Activated T-cell treated with anti-CD3 and anti-CD28 coated beads, Interleukin-2, amount 50 U/mL, for 48 hours (primary cell): ENCODE measurements at regions not wholly inside any gene's neighbourhood (a gene's known extent, or its start where the extent isn't known, plus 50 kb on each side); places are given as distances from the start of the nearest gene placed in this dataset.
A peak's percentile ranks its signal among the peaks of the same experiment; 100 is the strongest.

Experiments
- DNase-seq, 2 experiments: peaks; one replicate each; pipeline ENCODE4 v3.0.0-alpha.2; 2020

DNA sequence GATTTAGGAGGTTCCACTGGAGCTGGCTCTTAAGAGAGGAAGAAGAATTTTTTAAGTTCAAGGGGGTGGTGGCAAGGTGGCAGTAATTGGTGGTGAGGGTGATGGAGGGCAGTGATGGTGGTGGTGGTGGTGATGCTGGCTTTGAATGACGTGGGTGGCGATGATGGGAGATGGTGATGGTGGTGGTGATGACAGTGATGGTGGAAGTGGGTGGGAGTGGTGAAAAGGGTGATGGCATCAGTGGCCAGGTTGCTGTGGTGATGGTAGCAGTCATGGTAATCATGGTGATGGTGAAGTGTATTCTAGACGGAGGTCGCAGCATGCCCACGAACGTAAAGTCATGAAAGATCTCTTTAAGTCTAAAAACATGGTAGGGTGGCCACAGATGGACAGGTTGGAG lies 197.3 kb downstream of the PTEN start:
- no peak for DNase-seq

DNA sequence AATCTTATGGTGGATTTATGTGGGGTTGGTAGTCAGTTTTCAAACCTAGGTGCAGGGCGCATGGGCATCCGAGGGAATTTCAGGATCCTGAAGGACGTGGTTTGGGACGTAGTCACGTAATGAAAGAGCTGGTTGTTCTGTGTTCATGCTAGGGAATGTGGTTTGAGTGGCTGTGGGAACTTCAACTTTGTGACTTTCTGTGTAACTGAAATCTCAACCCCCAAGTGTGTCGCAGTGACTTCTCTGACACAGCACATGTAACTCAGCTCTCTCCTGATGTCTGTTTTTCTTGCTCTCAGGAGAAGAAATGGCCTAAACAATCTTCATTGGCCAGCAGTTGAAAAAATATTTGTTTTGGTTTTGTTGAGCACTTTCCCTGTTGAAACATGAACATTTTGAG lies 199.0 kb downstream of the PTEN start:
- no peak for DNase-seq

DNA sequence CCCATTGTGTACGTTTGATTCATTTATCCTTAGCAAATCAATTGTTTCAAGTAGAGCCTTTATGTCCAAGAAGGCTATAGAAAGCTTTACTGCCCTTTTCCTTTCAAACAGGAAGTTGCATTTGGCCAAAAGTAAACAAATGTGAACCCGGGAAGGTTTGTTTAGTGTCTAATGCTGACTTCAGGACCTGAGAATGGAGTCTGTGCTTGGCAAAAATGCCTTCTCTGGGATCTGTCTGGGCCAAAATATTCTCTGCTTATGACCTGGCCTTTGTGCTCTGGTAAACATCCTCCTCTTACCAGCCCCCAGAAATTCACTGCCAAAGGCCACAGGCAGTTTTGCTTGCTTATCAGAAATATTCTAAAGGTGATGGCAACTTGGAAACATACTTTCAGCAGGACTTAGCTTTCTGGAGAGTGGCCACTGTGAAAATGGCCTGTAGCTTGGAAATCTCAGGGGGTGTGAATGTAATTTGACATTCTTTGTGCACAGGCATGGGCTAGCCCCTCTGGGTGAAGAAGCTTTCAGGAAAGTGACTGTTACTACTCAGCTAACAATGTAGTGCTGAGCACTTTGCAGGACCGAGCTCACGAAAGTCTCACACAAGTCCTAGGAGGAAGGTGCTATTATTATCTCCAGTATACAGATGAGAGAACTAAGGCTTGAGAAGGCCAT lies 199.5 kb downstream of the PTEN start:
- no peak for DNase-seq

DNA sequence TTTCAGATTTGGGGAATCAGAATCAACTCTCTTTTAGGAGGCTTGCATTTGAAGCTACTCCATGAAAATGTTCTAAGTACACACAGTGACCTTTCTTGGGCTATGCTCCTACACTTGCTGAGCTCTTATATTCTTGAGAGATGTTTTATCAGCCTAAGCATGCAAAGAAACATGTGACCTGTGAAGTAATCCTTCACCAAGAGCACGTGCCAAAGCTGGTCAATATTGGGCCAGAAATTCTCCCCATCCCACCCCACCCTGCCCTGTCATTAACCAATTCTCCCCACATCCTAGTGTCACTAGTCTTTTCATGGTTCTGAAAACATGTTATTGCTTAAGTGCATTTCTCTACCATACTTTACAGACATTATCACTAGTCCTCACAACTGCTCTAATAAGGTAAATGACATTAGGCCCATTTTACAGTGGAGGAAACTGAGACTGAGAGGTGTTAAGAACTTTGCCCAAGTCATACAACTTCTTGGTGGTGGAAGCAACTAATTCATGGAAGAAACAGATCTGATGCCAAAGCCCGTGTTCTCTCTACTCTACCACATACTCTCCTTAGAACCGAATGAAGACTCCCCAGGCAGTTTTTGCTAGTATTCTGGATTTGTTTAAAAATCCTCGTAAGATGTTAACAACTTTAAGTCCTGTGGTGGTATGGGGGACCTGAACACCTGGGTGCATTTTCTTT lies 200.6 kb downstream of the PTEN start:
- DNase-seq: no peak

DNA sequence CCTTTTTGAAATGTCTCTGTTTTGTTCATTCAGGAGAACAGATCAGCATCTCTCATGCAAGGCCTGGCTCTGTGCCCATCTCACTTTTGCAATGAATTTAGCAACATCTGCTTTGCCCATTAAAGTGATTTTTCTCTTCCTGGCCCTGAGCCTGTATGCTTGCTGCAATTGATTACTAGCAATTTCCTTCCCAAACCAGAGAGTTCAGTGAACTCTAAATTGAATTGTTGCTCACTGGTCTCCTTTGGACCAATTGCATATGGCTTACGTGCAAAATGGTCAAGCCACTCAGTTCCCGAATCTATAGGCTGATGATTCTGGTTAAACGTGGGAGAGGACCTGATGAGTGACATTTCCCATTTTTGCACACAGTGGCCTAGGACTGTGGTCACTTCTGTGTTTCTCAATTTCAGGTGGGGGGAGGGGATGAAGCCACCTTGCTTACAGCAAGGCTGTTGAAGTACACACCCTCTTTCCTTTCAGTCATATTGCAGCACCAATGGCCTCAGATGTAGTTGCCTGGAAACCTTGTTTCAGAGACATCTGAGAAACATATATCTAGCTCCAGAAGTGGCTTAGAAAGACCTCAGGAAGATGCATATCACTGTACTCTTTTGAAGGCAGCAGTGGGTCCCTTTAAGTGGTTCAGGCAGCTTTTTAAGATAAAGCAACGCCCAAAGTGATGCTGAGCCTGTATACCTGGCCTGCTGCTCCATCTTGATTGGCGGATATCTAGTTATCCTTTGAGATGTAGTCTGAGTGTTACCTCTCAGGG lies 201.4 kb downstream of the PTEN start:
- peak; percentile 46 to 56 for DNase-seq

DNA sequence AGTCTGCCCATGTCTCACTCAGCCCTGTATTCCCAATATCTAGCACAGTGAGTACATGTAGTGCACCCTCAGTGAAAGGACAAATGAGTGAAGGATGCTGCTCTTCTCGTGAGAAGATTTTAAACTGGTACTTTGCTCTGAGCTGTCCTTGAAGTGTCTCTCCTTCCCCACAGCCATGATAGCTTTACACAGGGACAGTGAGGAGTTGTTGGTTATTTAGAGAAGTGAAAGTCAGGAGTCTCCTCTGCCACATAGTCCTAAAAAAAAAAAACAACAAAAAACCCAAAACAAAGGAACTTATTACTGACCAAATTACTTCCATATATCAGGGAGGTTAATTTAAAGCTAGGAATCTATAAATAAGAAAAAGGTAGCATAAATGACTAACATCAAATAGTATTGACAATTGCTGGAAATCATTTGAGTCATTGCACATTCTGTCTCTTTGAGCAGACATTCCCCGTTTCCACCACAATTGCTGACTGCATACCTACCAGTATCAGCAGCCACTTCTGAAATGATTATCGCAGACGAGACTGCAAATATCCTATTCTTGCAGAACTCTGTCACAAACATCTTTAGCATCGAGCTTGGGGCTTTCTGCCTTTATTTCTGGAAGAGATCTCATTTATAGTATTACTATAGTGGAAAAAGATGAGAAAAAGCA lies 202.1 kb downstream of the PTEN start:
- DNase-seq: peak in 1 of 2 experiments; percentile 49

DNA sequence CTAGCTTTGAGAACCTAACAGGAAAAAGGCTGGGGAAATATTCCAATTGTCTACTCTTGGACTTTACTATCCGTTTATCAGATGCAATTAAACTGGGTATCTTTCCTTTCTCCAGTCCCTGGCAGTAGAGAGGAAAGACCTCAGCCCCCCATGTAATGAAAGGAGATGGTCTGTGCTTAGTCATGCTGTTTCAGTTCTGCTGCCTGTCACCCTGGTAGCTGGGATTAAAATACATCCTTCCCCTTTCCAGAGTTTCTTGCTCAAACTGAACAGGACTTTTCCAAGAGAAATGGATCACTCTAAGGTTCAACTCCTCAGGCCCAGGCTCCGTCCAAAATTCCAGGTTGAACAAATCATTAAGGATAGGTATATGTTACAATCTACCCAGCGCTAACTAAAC lies 202.9 kb downstream of the PTEN start:
- DNase-seq: no peak

DNA sequence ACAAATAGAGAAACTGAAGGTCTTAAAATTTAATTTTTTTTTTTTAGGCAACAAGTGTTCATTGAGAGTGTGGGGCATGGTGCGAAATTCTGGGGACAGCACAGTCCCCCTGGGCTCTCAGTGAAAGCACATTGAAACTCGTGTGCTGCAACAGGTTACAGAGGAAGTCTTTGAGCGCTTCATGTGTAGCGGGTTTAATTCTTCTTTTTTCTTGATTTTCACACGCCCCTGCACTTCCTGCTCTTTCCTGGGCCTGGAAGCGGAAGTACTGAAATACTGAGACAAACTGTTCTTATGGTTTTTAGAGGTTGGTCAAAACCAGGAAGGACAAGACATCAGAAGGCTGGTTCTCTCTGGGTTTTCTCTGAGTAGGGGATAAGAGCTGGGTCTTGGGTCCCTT lies 203.5 kb downstream of the PTEN start:
- peak in 1 of 2 experiments; percentile 27 for DNase-seq

DNA sequence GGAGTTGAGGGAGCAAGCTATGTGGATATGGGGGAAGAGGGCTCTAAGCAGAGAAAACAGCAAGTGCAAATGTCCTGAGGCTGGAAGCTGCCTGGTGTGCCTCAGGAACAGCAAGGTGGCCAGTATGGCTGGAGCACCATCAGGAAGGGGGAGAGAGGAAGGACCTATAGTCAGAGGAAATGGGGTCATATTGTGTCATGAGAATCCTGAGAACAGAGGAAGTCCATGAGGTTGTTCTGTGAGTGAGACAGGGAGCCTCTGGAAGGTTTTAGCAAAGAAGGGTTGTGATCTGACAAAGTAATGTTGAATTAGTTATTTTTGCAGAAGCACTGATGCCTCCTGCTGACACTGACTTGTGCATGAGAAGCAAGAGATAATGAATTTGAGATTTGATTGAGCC lies 204.3 kb downstream of the PTEN start:
- no peak for DNase-seq

DNA sequence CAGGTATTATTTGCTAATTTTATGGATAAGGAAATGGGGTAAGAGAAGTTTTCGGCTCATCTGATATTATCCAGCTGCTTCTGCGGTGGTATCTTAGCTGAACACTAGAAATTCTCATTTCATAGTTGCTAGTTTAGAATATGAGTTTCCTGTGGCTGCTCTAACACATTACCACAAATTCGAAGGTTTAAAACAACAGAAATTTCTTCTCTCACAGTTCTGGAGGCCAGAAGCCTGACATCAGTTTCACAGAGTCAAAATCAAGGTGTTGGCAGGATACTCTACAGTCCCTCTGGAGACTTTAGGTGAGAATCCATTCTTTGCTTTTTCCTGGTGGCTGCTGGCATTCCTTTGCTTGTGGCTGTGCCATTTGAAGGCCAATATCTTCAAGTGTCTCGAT lies 205.9 kb downstream of the PTEN start:
- no peak for DNase-seq

DNA sequence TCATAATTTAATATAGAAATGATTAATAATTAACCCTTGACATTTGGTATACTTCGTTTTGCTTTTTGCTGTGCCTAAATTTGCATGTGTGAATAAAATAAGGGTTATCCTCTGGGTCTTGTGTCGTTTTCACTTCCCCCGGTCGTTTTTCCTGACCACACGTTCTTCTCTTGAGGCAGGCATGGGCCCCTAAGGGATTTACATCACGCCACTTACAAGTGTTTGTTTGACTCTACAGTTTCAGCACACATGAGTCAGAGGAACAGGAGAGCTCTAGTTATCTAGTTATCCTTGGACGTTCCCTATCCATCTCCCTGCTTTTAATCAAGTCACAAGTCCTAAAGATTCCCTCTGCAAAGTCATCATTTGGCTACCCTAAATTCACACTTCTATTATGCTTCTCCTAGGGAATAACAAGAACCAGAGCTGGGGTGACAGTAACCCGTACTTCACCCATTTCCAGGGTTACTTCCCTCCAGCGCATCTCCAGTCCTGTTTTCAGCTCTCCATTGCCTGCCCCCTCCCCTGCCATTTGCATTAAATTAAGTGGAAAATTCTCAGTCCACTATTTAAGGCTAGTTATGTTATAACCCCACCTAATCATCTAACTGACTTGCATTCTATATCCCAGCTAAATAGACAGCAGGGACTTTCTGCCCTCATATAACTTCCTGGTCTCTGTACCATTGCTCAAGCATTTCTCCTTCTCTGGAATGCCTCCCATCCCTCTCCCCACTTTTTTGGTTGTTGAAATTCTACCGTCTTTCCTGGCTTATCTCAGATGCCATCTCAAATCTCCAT lies 206.9 kb downstream of the PTEN start:
- no peak for DNase-seq

DNA sequence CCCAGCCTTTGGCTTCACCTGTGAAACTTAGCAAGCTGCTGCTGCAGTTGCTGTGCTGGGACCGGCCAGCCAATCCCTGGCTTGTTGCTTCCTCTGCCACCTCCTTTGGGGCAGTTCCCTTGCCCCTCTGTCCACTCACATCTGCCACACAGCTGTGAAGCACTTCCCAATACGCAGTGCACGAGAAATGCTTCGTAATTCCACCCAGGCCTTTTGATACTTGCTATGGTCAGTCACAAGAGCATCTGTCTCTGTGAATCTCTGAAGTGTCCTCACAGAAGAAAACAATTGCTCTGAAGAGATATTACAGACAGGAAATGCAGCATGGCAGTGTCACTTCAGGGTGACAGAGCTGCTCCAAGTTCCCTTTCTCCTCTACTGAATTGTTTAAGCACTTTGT lies 208.5 kb downstream of the PTEN start:
- no peak for DNase-seq

DNA sequence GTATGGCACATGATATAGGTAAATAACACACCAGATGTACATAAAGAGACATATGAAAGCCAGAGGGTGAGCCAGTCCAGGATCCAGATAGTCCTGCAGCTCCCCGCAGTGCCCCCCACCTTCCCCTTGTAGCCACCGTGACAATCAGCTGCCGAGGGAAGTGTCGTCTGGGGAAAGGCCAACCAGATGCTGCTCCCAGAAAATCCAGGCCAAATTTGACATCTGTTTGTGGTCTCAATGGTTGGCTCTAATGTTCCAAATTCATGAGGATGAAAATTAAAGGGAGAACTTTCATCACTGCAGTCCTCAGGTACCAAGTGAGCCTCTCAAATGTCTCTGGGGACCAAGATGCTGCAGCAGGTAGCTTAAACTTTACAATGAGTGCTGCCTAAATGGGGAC lies 210.3 kb downstream of the PTEN start:
- no peak for DNase-seq

DNA sequence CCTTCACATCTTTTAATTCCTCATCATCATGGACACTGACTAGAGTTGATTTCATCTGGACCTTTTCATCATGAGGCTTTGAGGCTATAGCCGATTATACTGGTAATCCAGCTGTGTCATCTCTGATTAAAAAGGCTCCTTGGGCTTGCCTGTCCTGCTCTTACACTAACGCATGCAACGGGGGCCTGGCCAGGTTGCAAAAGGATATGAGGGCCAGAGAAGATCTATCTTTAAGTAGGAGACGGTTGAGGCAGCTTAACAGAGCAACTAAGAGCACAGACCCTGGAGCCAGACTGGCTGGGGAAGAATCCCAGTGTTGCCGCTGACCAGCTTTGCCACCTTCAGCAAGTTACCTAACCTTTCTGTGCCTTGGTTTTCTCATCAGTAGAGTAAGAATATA lies 211.5 kb downstream of the PTEN start:
- no peak for DNase-seq

DNA sequence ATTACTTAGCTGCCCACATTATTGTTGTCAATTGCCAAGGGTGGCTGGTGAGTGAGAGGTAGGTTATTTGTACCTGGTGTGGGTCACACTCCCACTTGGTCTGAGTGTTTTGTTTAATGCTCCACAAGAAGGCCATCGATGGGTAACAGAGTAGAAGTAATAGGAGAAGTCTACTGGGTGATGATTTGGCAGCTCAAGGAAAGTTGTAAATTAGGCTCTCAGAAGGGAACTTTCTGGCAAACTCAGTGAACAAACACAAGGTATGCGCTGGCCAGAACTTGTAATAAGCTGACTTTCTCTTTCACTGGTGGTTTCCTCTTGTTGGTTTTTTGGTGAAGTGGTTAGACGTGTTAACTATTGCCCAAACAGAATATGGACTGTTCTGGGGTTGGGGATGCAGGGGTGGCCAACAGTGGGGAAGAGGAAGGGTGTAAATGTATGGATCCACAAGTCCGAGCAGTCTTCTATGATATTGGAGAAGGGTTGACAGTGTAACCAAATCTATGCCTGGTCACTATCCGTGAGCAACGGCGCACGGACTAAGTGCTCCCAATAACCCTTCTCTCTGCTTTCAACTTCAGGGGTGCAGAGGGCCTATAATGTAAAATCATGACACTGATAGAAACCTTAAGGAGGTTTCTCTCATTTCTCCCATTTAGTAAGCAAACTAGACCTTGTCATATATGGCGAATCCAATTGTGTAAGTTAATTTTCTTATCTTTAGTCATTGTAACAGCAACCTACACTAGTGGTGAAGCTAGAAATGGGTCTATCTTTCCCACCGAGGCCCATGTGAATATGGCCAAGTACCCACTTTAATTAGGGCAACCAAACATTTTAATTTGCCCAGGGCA lies 212.8 kb downstream of the PTEN start:
- no peak for DNase-seq

DNA sequence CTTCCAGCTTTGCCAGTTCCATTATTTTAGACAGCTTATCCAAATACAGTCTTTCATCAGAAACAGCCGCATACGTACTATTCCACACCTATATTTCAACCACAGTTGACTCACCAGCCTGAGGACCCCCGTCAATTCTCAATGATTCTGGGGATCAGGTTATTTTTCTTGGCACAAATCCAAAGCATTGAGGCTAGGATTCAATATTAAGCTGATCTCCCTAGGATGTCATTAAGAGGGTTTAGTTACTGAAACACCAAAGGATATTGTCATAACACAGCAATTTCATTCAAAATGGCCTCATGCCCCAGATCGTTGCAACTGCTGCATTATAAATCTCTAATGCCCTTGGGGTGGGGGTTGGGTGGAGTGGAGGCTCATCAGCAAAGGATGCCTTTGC lies 214.6 kb downstream of the PTEN start:
- no peak for DNase-seq

DNA sequence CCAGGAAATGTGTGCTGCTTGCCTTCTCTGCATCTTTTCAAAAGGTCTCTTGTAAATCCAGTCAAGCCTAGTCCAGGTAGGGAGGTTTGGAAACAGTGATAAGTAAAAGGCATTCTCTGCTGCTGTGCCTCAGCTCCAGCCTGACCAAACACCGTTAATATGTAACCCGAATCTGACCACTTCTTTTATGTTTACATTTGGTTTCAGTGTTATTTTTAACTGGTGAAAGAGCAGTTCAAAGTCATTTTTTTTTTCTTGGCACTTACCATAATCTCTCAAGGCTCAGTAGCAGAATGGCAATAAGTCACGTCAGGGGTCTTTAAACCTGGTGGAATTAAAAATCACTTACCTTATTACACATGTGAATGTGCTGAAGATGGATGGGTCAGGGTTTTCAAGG lies 216.8 kb downstream of the PTEN start:
- DNase-seq: no peak

DNA sequence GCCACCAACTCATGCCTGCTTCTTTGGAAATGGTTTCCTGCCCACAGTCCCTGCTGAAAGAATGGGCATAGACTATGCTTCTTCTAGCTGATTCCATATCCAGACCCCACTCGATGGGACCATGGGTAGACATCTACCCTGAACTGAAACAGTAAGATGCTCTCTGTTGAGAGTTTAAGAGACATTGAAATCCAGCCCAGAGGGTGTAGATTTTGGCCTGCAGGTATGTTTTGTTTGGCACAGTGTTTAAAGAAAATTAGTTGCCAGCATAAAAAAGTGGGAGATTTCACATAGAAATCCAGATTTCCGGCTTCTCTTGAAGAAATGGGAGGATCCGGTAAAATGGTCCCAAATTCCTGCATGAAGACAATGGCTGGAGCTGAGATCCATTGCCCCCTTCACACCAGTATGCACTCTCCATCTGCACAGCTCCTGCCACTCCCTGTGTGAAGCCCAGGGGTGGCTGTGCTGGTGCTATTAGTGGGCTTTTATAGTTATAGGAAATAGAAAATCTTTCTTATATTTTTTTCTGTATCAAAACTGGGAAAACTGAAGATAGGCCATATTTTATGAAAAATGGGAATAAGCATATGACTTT lies 218.1 kb downstream of the PTEN start:
- no peak for DNase-seq

DNA sequence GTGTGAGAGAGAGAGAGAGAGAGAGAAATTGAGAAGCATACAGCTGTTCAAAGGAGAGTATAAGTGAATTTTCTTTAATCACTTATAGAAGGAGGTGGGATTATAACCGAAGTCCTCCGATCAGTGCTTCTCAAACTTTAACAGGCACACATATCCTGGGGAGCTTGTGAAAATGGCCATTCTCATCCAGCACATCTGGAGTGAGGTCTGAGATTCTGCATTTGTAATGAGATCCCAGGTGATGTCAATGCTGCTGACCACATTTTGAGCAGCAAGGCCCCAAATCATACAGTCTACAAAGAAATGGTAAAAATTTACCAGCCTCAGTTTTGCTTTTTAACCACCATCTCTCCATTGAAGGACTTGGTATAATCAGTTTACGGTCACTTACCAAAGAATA lies 219.0 kb downstream of the PTEN start:
- DNase-seq: no peak

DNA sequence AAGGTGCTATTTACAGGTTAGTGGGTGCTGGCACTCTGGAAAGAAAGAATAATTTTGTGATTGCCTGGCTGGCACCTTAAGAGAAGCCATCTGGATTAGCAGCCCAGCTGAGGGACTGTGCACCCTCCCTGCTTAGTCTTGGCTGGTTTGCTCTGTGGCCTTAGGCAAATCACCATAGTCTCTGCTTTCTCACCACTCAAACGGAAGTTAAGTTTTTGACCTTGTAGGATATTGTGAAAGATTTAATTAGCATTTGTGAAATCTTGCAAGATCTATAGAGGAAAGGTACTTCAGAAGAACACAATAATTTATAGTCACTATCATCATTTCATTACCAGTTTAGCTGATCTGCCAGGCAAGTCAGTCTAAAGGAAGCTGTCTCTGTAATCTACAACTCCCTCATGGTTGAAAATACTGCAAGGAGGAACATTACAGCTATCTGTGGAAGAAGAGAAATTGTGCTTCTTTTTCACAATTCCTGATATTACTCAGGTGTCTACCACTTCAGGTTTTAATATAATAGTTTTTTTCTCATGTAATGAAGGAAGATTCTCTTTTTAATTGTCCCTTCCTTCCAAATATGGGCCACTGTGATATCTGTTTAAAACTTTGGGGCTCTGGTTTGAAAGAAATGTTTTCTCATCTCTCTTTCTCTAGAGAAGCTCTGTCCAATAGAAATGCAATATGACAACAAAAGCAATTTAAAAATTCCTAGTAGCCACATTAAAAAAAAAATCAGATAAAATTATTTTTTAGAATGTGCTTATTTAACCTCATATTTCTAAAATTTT lies 219.6 kb downstream of the PTEN start:
- DNase-seq: no peak
